SK-N-SH (cell line): ENCODE measurements at regions not wholly inside any gene's neighbourhood (a gene's known extent, or its start where the extent isn't known, plus 50 kb on each side); places are given as distances from the start of the nearest gene placed in this dataset.

Experiments
- CTCF ChIA-PET: fragments of 300-600, 350-600 bp; formaldehyde crosslinking; extraction: SDS; loops from one replicate; lab custom pipeline; 2021; lab: Yijun Ruan, JAX
- POLR2A ChIA-PET: fragments of 350-600 bp; sonication (Branson Sonifier 250); formaldehyde crosslinking; extraction: SDS; loops from one replicate; lab custom pipeline; 2020; ENCODE audit warnings: antibody characterized with exemption, inconsistent platforms; lab: Yijun Ruan, JAX
- DNase-seq: peaks from one replicate; pipeline ENCODE4 v3.0.0; 2012
- H2AFZ ChIP-seq: fragments of 200-600 bp; sonication (generic); 2 replicates; pipeline ENCODE4 v1.8.1; 2016; ENCODE audit warnings: antibody characterized with exemption, mild to moderate bottlenecking, low read depth
- H3F3A ChIP-seq: fragments of 200-600 bp; sonication (generic); replicated peaks from 2 replicates; pipeline ENCODE3; 2016; ENCODE audit warnings: antibody characterized with exemption, mild to moderate bottlenecking; ENCODE audit not compliant: insufficient read depth
- H3K27ac ChIP-seq, 2 experiments: fragments of 200-500 bp in 1 of 2; fragments of 200-600 bp in 1 of 2; sonication (Bioruptor generic) in 1 of 2; sonication (generic), shearing (Covaris generic) in 1 of 2; 2 replicates each; pipeline versions ENCODE4 v1.5.1 to v1.6.1; 2014 to 2016; ENCODE audit warnings: low read depth in 2 of 2, inconsistent platforms in 1 of 2, low read length in 1 of 2, mild to moderate bottlenecking in 1 of 2, mixed read lengths in 1 of 2
- H3K27me3 ChIP-seq: fragments of 200-600 bp; sonication (generic), shearing (Covaris generic); 2 replicates; pipeline ENCODE4 v1.6.1; 2016; ENCODE audit warnings: mixed run types; ENCODE audit not compliant: insufficient read depth
- H3K36me3 ChIP-seq, 2 experiments: fragments of 200-500 bp in 1 of 2; fragments of 200-600 bp in 1 of 2; sonication (Bioruptor generic) in 1 of 2; sonication (generic) in 1 of 2; replicated peaks in 1 of 2; 2 replicates each; pipeline versions ENCODE3 to v1.5.1; 2014 to 2016; ENCODE audit warnings: low read length in 1 of 2, mild to moderate bottlenecking in 1 of 2; ENCODE audit not compliant: insufficient read depth in 2 of 2, control insufficient read depth in 1 of 2
- H3K4me1 ChIP-seq, 2 experiments: fragments of 200-500 bp in 1 of 2; fragments of 200-600 bp in 1 of 2; sonication (Bioruptor generic) in 1 of 2; sonication (generic), shearing (Covaris generic) in 1 of 2; 2 replicates each; pipeline versions ENCODE4 v1.5.1 to v1.6.1; 2014 to 2016; ENCODE audit warnings: low read depth in 1 of 2, low read length in 1 of 2, mixed run types in 1 of 2; ENCODE audit not compliant: insufficient read depth in 2 of 2, control insufficient read depth in 1 of 2
- H3K4me2 ChIP-seq: fragments of 200-600 bp; sonication (generic), shearing (Covaris generic); 2 replicates; pipeline ENCODE4 v1.6.1; 2017; ENCODE audit warnings: mixed run types
- H3K4me3 ChIP-seq, 2 experiments: fragments of 200-500 bp in 1 of 2; fragments of 200-600 bp in 1 of 2; sonication (Bioruptor generic) in 1 of 2; sonication (generic), shearing (Covaris generic) in 1 of 2; 2 replicates each; pipeline versions ENCODE4 v1.5.1 to v1.8.1; 2014 to 2016; ENCODE audit warnings: low read depth in 2 of 2, inconsistent platforms in 1 of 2, low read length in 1 of 2, mild to moderate bottlenecking in 1 of 2, mixed read lengths in 1 of 2, moderate library complexity in 1 of 2
- H3K79me2 ChIP-seq: fragments of 200-600 bp; sonication (generic); 2 replicates; pipeline ENCODE4 v1.8.1; 2017; ENCODE audit warnings: mild to moderate bottlenecking; ENCODE audit not compliant: insufficient read depth
- H3K9ac ChIP-seq: fragments of 200-600 bp; sonication (generic); 2 replicates; pipeline ENCODE4 v1.6.1; 2017; ENCODE audit warnings: mixed run types
- H3K9me2 ChIP-seq: fragments of 200-600 bp; sonication (generic); 2 replicates; pipeline ENCODE4 v1.6.1; 2017; ENCODE audit warnings: mixed run types
- H3K9me3 ChIP-seq: fragments of 200-600 bp; sonication (generic); 2 replicates; pipeline ENCODE4 v1.6.1; 2017; ENCODE audit warnings: mixed run types, mild to moderate bottlenecking, moderate library complexity
- H4K20me1 ChIP-seq: fragments of 200-600 bp; sonication (generic); 2 replicates; pipeline ENCODE4 v1.6.1; 2017; ENCODE audit warnings: mild to moderate bottlenecking, mixed run types; ENCODE audit not compliant: insufficient read depth
- CHD2 ChIP-seq: fragments of 150-350 bp; IDR thresholded peaks from 2 replicates; pipeline ENCODE4 v1.6.1; 2018; ENCODE audit warnings: low read length; ENCODE audit not compliant: partially characterized antibody
- ELF1 ChIP-seq: IDR thresholded peaks from 2 replicates; pipeline ENCODE4 v1.4.0; 2012
- EP300 ChIP-seq, 2 experiments: IDR thresholded peaks; 2 replicates each; pipeline versions ENCODE4 v1.4.0 to v1.6.1; 2012; ENCODE audit warnings: borderline replicate concordance in 1 of 2, low read depth in 1 of 2, low read length in 1 of 2
- FOSL2 ChIP-seq: IDR thresholded peaks from 2 replicates; pipeline ENCODE4 v1.4.0; 2012; ENCODE audit warnings: low read depth, mild to moderate bottlenecking, moderate library complexity, borderline replicate concordance
- FOXM1 ChIP-seq: IDR thresholded peaks from 2 replicates; pipeline ENCODE4 v1.4.0; 2012; ENCODE audit warnings: low read depth, mild to moderate bottlenecking
- GATA2 ChIP-seq: sonication (generic); formaldehyde crosslinking; IDR thresholded peaks from 2 replicates; pipeline ENCODE4 v1.5.0; 2020; ENCODE audit warnings: mild to moderate bottlenecking, missing genetic modification reagents
- JUND ChIP-seq: IDR thresholded peaks from 2 replicates; pipeline ENCODE4 v1.4.0; 2012
- MXI1 ChIP-seq: IDR thresholded peaks from 2 replicates; pipeline ENCODE4 v1.6.1; 2012; ENCODE audit warnings: mild to moderate bottlenecking, low read depth, low read length, improper control_type of control experiment
- NRF1 ChIP-seq: IDR thresholded peaks from 2 replicates; pipeline ENCODE4 v1.6.1; 2012; ENCODE audit warnings: low read depth, mild to moderate bottlenecking, low read length
- RCOR1 ChIP-seq: fragments of 150-350 bp; IDR thresholded peaks from 2 replicates; pipeline ENCODE4 v1.6.1; 2017; ENCODE audit warnings: antibody characterized with exemption, low read length
- RFX5 ChIP-seq: IDR thresholded peaks from 2 replicates; pipeline ENCODE4 v1.6.1; 2012; ENCODE audit warnings: mild to moderate bottlenecking, improper control_type of control experiment, low read length
- RXRA ChIP-seq: IDR thresholded peaks from 2 replicates; pipeline ENCODE4 v1.4.0; 2012; ENCODE audit warnings: low read depth, mild to moderate bottlenecking, borderline replicate concordance
- SIN3A ChIP-seq: IDR thresholded peaks from 2 replicates; pipeline ENCODE4 v1.6.1; 2012; ENCODE audit warnings: low read depth, mild to moderate bottlenecking, low read length, moderate library complexity, borderline replicate concordance
- SMC3 ChIP-seq: IDR thresholded peaks from 2 replicates; pipeline ENCODE4 v1.6.1; 2012; ENCODE audit warnings: low read depth, low read length, improper control_type of control experiment
- TAF1 ChIP-seq: IDR thresholded peaks from 2 replicates; pipeline ENCODE4 v1.6.1; 2012; ENCODE audit warnings: low read depth, mild to moderate bottlenecking, low read length, moderate library complexity, borderline replicate concordance
- TEAD4 ChIP-seq: IDR thresholded peaks from 2 replicates; pipeline ENCODE4 v1.4.0; 2012; ENCODE audit warnings: mild to moderate bottlenecking, borderline replicate concordance; ENCODE audit not compliant: insufficient read depth
- WGBS: methylation state at CpG from one replicate; pipeline ENCODE4 v1.1.6; 2017; ENCODE audit warnings: low lambda C conversion rate; 5-methylcytosine and 5-hydroxymethylcytosine counted together
- TF ChIP-seq, protein P1 (sequence below): IDR thresholded peaks from 2 replicates; pipeline ENCODE4; 2012
- TF ChIP-seq, protein P2 (sequence below): fragments of 150-350 bp; IDR thresholded peaks from 2 replicates; pipeline ENCODE4 v1.6.1; 2016; ENCODE audit warnings: mild to moderate bottlenecking, low read depth, low read length
- TF ChIP-seq, protein P3 (sequence below): fragments of 200-600 bp; sonication (generic); IDR thresholded peaks from 2 replicates; pipeline ENCODE4 v1.6.1; 2017; ENCODE audit warnings: antibody characterized with exemption, mild to moderate bottlenecking, moderate library complexity
- TF ChIP-seq, protein P4 (sequence below): IDR thresholded peaks from 2 replicates; pipeline ENCODE4 v1.6.1; 2012; ENCODE audit warnings: mild to moderate bottlenecking, low read depth, low read length, moderate library complexity

DNA sequence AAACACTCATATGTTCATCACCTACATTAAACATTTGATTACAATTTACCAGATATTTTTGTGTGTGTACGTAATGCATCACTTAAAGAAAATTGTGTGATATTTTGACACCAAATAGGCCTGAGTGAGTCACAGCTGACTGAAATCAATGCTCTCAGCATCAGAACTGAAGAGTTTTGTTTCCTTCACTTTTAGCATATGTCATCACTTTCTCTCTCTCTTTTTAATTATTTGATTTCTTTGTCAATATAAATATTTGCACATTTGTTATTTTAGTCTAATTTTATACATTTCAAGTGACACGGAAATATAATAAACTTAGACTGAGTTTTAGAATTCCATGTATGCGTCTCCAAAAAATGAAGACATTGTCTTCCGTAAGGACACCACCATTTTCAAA, 545.3 kb downstream of the PTPRC start:
- Histone ChIP-seq H3K4me1 (no peaks in the 10 kb centered on the region), H3K4me3 (no peak overlapping the region), H3K9me3 (no peaks in the 10 kb centered on the region), H3K4me2 (no peak overlapping the region), H3K9me2 (no peaks in the 10 kb centered on the region), H3K27me3 (no peaks in the 10 kb centered on the region), H3K36me3 (no peaks in the 10 kb centered on the region), H3K79me2 (no peaks in the 10 kb centered on the region), H3K9ac (no peak overlapping the region), H3F3A (no peaks in the 10 kb centered on the region), H2AFZ (no peak overlapping the region), H3K27ac (no peak overlapping the region), H4K20me1 (no peaks in the 10 kb centered on the region)
- DNase-seq, result no peak
- ChIA-PET POLR2A (no interaction called here), CTCF (no interaction called here)
- TF ChIP-seq SIN3A (no peak), RFX5 (no peak), RXRA (no peak), ELF1 (no peak)
- WGBS, result 92% methylated on average over 4 of the region's 4 CpGs

DNA sequence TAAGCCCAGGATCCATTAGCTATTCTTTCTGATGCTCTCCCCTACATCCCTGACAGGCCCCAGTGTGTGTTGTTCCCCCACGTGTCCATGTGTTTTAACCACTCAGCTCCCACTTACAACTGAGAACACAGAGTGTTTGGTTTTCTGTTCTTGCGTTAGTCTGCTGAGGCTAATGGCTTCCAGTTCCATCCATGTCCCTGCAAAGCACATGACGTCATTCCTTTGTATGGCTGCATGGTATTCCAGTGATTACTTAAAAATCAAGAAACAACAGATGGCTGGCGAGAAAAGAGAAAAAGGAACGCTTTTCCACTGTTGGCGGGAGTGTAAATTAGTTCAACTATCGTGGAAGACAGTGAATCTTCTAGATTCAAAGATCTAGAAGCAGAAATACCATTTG, 556.0 kb downstream of the PTPRC start:
- Histone ChIP-seq H3F3A (no peaks in the 10 kb centered on the region), H3K9me2 (no peaks in the 10 kb centered on the region), H3K4me2 (no peak overlapping the region), H4K20me1 (no peaks in the 10 kb centered on the region), H3K4me1 (no peaks in the 10 kb centered on the region; a peak in 1 of 4 replicates), H3K4me3 (no peak overlapping the region), H3K9ac (no peak overlapping the region), H3K36me3 (no peaks in the 10 kb centered on the region), H3K27me3 (no peaks in the 10 kb centered on the region), H3K27ac (no peak overlapping the region), H2AFZ (no peak overlapping the region), H3K79me2 (no peaks in the 10 kb centered on the region), H3K9me3 (no peaks in the 10 kb centered on the region)
- DNase-seq, result no peak
- TF ChIP-seq FOSL2 (no peak), FOXM1 (no peak), CHD2 (no peak), TEAD4 (no peak), NRF1 (no peak), RCOR1 (no peak), MXI1 (no peak), TAF1 (no peak), RXRA (no peak), RFX5 (no peak), EP300 (IDR thresholded peaks at IDR 0.05; ENCODE audit: borderline replicate concordance in 1 of 2, low read depth in 1 of 2, low read length in 1 of 2) (no peak), GATA2 (no peak), SMC3 (no peak), JUND (no peak), ELF1 (no peak), SIN3A (no peak)
- TF ChIP-seq, protein P1, sequence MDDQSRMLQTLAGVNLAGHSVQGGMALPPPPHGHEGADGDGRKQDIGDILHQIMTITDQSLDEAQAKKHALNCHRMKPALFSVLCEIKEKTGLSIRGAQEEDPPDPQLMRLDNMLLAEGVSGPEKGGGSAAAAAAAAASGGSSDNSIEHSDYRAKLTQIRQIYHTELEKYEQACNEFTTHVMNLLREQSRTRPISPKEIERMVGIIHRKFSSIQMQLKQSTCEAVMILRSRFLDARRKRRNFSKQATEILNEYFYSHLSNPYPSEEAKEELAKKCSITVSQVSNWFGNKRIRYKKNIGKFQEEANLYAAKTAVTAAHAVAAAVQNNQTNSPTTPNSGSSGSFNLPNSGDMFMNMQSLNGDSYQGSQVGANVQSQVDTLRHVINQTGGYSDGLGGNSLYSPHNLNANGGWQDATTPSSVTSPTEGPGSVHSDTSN, result no peak
- TF ChIP-seq, protein P2, sequence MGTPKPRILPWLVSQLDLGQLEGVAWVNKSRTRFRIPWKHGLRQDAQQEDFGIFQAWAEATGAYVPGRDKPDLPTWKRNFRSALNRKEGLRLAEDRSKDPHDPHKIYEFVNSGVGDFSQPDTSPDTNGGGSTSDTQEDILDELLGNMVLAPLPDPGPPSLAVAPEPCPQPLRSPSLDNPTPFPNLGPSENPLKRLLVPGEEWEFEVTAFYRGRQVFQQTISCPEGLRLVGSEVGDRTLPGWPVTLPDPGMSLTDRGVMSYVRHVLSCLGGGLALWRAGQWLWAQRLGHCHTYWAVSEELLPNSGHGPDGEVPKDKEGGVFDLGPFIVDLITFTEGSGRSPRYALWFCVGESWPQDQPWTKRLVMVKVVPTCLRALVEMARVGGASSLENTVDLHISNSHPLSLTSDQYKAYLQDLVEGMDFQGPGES, result no peak
- TF ChIP-seq, protein P3, sequence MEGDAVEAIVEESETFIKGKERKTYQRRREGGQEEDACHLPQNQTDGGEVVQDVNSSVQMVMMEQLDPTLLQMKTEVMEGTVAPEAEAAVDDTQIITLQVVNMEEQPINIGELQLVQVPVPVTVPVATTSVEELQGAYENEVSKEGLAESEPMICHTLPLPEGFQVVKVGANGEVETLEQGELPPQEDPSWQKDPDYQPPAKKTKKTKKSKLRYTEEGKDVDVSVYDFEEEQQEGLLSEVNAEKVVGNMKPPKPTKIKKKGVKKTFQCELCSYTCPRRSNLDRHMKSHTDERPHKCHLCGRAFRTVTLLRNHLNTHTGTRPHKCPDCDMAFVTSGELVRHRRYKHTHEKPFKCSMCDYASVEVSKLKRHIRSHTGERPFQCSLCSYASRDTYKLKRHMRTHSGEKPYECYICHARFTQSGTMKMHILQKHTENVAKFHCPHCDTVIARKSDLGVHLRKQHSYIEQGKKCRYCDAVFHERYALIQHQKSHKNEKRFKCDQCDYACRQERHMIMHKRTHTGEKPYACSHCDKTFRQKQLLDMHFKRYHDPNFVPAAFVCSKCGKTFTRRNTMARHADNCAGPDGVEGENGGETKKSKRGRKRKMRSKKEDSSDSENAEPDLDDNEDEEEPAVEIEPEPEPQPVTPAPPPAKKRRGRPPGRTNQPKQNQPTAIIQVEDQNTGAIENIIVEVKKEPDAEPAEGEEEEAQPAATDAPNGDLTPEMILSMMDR, result no peak
- TF ChIP-seq, protein P4, sequence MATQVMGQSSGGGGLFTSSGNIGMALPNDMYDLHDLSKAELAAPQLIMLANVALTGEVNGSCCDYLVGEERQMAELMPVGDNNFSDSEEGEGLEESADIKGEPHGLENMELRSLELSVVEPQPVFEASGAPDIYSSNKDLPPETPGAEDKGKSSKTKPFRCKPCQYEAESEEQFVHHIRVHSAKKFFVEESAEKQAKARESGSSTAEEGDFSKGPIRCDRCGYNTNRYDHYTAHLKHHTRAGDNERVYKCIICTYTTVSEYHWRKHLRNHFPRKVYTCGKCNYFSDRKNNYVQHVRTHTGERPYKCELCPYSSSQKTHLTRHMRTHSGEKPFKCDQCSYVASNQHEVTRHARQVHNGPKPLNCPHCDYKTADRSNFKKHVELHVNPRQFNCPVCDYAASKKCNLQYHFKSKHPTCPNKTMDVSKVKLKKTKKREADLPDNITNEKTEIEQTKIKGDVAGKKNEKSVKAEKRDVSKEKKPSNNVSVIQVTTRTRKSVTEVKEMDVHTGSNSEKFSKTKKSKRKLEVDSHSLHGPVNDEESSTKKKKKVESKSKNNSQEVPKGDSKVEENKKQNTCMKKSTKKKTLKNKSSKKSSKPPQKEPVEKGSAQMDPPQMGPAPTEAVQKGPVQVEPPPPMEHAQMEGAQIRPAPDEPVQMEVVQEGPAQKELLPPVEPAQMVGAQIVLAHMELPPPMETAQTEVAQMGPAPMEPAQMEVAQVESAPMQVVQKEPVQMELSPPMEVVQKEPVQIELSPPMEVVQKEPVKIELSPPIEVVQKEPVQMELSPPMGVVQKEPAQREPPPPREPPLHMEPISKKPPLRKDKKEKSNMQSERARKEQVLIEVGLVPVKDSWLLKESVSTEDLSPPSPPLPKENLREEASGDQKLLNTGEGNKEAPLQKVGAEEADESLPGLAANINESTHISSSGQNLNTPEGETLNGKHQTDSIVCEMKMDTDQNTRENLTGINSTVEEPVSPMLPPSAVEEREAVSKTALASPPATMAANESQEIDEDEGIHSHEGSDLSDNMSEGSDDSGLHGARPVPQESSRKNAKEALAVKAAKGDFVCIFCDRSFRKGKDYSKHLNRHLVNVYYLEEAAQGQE, result no peak
- POLR2A ChIA-PET, result no interaction called here
- WGBS, result 78% methylated on average over 7 of the region's 7 CpGs
- CTCF ChIA-PET, result no interaction called here
